NCI-H446 (cell line): ENCODE measurements at regions not wholly inside any gene's neighbourhood (a gene's known extent, or its start where the extent isn't known, plus 50 kb on each side); places are given as distances from the start of the nearest gene placed in this dataset.
A peak's percentile ranks its signal among the peaks of the same experiment; 100 is the strongest.

Source experiments
- DNase-seq, 2 experiments: peaks; one replicate each; lab custom pipeline; 2025; lab: John Stamatoyannopoulos, UW

GRCh38 chr3:144073698-144074097, 102.1 kb downstream of the DIPK2A start:
- no peak for DNase-seq

GRCh38 chr3:144079634-144080033, 108.0 kb downstream of the DIPK2A start:
- no peak for DNase-seq

GRCh38 chr3:144084929-144085328, 113.3 kb downstream of the DIPK2A start:
- no peak for DNase-seq

GRCh38 chr3:144085964-144086363, 114.3 kb downstream of the DIPK2A start:
- DNase-seq: peak; percentile 83 to 93

- no peak for DNase-seq
Observed at GRCh38 chr3:144096016-144096415, 124.4 kb downstream of the DIPK2A start.

GRCh38 chr3:144097163-144097562, 125.5 kb downstream of the DIPK2A start:
- peak in 1 of 2 experiments; percentile 46 for DNase-seq

GRCh38 chr3:144098691-144099090, 127.1 kb downstream of the DIPK2A start:
- DNase-seq: no peak

- DNase-seq: no peak
Observed at GRCh38 chr3:144102421-144102820, 130.8 kb downstream of the DIPK2A start.

- DNase-seq: peak; percentile 47 to 72
Observed at GRCh38 chr3:144104186-144104585, 132.6 kb downstream of the DIPK2A start.

GRCh38 chr3:144104679-144105078, 133.1 kb downstream of the DIPK2A start:
- DNase-seq: peak in 1 of 2 experiments; percentile 30

- peak in 1 of 2 experiments; percentile 40 for DNase-seq
Observed at GRCh38 chr3:144105542-144105941, 133.9 kb downstream of the DIPK2A start.

- DNase-seq: no peak
Observed at GRCh38 chr3:144106970-144107369, 135.3 kb downstream of the DIPK2A start.

- peak; percentile 26 to 63 for DNase-seq
Observed at GRCh38 chr3:144107923-144108322, 136.3 kb downstream of the DIPK2A start.

GRCh38 chr3:144109944-144110343, 138.3 kb downstream of the DIPK2A start:
- no peak for DNase-seq

GRCh38 chr3:144112036-144112435, 140.4 kb downstream of the DIPK2A start:
- peak; percentile 65 to 90 for DNase-seq

GRCh38 chr3:144112437-144112836, 140.8 kb downstream of the DIPK2A start:
- DNase-seq: no peak

- no peak for DNase-seq
Observed at GRCh38 chr3:144114767-144115166, 143.1 kb downstream of the DIPK2A start.

GRCh38 chr3:144119633-144120032, 148.0 kb downstream of the DIPK2A start:
- peak in 1 of 2 experiments; percentile 53 for DNase-seq

GRCh38 chr3:144121661-144122060, 150.0 kb downstream of the DIPK2A start:
- DNase-seq: no peak

- no peak for DNase-seq
Observed at GRCh38 chr3:144127014-144127413, 155.4 kb downstream of the DIPK2A start.

GRCh38 chr3:144127700-144128099, 156.1 kb downstream of the DIPK2A start:
- DNase-seq: no peak

- peak; percentile 52 to 57 for DNase-seq
Observed at GRCh38 chr3:144128108-144128892, 156.7 kb downstream of the DIPK2A start.

GRCh38 chr3:144129536-144130214, 158.1 kb downstream of the DIPK2A start:
- DNase-seq: peak; percentile 61 to 86
